NCI-H1092 treated with DMSO at 0.1 percent for 48 hours (cell line): ENCODE measurements at regions not wholly inside any gene's neighbourhood (a gene's known extent, or its start where the extent isn't known, plus 50 kb on each side); places are given as distances from the start of the nearest gene placed in this dataset.
A peak's percentile ranks its signal among the peaks of the same experiment; 100 is the strongest.
"Not testable (repeated sequence)": the region's sequence is repeated elsewhere in the genome, so short reads cannot be mapped to it uniquely, and the experiment has no call there.

Experiments
- DNase-seq: peaks from one replicate; lab custom pipeline; 2025; lab: John Stamatoyannopoulos, UW

DNA sequence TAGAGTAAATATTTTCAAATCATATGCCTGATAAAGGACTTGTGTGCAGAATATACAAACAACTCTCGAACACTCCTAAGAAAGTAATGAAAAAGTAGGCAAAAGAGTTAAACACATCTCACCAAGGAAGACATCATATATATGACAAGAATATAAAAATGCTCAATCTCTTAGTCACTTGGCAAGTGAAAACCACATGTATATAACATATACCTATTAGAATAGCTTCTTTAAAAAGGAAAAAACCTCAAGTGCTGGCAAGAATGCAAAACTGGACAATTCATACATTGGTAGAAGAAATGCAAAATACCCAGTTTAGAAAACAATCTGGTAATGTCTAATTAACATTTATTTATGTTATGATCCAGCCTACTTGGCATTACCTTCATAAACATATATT is 146.6 kb upstream of the DGKB start:
- no peak for DNase-seq

DNA sequence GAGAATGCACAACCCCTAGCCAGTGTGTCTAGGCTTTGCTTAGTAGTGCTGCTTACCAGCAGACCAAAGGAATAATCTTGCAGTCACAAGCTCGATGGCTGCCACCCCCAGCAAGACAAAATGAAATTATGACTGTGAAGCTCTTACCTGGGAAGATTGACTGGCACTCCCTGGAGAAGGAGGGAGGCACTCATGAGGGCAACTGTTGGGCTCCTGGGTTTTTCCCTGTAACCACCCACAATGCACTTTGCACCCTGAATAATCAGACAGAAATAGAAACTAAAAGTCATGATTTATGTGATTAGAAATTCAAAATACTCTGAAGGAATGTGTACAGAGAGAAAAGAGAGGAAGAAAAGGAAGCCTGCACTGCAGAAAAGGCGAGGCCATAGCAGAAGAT is 144.3 kb upstream of the DGKB start:
- DNase-seq: no peak

DNA sequence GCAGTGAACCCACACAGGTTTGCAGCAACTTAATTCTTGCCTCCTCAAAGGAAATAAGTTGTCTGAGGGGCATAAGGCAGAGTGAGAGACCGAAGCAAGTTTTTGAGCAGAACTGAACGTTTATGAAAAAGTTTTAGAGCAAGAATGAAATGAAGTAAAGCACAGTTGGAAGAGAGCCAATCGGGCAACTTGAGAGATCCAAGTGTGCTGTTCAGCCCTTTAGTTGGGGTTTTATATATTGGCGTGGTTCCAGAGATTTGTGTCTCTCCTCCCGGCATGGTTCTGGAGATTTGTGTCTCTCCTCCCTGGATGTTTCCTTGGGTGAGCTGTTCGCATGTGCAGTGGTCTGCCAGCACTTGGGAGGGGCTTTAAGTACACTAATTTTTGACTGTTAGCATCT is 141.4 kb upstream of the DGKB start:
- DNase-seq: no peak

DNA sequence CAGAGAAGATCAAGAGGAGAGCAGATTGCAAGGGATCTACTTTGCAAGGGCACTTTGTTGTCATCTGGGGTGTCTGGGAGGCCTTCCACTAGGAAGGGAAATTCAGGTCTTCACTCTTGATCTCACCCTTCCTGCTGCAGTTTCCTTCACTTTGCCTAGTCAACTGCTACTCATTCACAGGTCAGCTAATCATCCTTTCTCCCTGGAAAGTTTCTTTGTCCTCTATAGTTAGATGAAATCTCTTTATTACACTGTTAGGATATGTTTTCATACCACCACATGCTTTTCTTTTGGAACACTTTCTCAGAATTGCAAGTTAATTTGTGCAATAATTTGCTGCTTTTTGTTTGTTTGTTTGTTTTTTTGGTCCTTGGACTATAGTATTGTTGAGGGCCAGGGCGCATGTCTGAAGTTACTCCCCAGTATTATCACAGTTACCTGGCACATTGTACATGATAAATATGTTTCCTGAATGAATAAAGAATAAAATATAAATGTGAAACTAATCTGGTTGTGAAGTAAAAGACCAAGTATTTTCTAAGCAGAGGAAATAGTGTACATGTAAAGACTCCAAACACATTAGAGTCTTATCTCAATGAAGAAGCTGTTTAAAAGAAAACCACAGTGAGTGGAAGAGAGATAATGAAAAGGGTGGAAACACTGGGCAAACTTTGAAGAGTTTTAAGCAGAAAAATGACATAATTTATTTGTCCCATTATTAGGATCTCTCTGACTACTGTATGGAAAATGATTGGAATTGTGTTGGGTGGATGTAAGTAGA is 139.9 kb upstream of the DGKB start:
- DNase-seq: no peak

DNA sequence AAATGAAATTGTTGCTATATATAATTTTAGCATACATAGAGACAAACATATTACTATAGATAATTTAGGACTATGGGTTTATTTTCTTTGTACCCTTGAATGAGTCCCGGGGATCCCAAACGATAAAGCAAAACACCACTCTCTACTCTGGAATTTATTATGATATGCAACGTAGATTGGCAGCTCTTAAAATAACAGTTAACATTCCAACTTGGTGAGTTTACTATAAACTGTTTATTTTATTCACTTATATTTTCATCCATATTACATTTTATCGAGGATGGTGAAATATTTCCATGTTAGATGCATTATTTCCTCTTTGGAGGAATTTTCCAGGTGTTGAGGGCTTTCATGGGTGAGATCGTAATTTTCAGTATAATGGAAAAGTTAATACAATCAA is 138.7 kb upstream of the DGKB start:
- DNase-seq: no peak

DNA sequence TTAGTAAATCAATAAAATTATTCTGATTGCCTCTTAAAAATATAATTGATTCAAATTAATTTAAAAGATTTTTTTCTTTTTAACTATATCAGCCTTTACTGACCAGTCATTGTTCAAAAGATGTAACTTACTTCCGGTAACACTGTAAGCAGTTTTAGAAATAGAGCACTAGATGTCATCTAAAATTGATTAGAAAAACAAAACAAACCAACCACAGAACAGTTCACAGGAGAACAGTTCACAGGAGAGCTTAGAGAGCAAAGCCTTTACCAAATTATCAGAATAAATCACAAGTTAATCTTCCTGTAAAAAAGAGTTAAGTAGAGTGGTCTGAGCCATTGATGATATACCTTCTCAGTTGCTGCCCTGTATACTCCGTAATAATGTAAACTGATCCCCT is 133.3 kb upstream of the DGKB start:
- no peak for DNase-seq

DNA sequence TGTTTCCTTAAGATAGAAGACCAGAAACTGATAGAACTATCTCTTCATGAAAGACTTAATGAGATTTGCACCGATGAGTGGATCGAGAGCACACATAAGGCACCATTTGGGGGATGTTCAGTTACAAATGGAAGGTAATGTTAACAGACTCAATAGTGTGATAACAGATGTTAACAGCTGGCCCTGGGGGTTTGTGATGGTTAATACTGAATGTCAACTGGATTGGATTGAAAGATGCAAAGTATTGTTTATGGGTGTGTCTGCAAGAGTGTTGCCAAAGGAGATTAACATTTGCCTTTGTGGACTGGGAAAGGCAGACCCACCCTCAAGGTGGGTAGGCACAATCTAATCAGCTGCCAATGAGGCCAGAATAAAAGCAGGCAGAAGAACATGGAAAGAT is 130.5 kb upstream of the DGKB start:
- DNase-seq: no peak

DNA sequence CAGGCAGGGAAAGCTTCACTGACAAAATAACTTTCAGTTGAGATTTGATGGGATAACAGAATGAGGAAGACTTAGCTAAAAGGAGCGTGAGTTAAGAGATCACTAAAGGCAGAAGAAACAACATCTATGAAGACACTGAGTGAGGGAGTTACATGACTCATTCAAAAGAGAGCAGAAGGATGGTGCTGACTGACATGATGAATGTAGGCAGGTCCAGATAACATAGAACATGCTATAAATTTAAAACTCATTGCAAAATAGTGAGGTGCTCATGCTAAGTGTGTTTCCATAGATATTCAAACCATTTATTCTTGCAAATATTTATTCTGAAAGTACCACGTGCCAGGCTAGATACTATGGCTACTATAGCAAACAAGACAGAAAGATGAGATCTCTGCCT is 116.4 kb upstream of the DGKB start:
- DNase-seq: no peak

DNA sequence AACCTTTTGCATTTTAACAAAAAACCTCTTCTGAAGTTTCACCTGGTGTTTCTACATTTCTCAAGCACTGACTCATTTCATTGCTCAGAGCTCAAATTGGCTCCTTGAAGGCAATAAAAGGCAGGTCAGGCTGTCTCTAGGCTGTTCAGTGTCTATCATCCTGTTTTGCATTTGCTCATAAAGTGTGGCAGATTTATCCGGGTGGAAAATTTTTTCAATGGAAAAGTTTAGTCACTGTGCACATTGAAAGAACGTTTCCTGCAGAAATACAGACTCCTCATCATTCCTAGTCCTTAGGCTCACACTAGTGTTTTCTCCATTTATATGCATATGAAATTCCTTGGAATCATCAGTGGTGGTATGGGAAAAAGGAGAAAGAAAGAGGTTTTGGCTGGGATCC is 114.2 kb upstream of the DGKB start:
- no peak for DNase-seq

DNA sequence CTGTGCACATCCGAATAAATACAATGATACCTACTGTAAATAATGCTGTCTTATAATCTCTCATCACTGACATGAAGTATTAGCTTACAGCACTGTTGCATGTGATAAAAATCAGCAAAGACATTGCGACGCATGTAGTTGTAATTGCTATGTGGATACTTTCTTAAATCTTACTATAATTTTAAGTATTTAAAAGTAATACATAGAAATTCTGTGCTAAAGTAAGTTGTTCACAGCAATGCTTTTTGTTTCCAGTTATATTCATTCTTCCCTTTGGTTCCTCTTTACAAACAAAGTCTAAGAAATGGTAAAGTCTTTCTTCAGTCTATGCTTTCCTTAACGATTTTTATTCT is 113.7 kb upstream of the DGKB start:
- DNase-seq: no peak

DNA sequence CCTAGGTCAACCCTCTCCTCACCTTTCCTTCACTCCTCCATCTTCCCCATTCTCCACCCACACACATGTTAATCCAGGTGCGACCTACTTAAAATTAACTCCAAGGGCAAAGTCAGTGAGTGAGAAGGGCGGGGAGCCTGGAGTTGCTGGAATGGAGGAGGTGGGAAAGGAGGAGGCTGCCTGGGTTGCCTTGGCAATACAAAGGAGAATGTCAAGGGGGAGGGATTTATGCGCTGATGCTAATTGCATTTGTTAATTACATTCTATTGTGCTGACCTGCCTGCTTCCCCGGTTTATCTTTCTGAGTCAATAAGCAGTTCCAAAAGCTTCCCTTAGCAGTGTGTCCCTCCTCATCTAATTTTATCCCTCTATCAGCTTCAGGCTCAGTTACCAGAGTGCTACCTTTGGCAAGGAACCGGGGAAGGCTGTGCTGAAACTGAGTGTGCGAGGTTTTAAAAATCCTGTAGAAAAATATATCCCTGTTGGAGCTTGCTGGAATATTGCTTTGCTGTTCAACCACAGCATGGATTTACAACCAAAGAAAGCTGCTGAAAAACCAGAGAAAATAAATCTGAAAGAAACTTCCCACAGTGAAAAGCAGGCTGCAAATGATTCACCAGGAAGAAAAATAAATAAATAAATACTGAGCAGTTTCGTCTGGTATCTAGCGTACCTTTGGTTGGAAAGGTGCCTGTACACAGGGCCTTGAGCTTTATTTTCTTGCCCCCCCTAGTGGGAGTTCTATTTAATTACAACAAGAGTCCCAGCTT is 113.2 kb upstream of the DGKB start:
- peak; percentile 96 for DNase-seq

DNA sequence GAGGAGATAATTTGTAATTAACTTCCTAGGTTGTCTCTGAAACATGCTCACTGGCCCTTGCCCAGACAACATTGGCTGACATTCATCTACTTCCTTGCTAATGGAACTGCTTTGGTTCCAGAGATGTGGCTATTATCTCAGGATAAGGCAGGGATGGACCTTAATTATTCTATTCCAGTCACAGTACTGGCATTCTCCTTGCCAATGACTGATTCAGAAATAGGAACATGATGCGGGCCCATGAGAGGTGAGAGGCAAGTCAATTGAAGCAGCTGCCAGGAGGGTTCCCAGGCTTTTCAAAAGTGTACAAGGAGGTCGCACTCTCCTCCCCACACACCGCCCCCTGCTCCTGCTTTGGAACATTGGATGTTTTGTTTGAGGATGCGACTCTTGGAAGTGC is 109.6 kb upstream of the DGKB start:
- no peak for DNase-seq

DNA sequence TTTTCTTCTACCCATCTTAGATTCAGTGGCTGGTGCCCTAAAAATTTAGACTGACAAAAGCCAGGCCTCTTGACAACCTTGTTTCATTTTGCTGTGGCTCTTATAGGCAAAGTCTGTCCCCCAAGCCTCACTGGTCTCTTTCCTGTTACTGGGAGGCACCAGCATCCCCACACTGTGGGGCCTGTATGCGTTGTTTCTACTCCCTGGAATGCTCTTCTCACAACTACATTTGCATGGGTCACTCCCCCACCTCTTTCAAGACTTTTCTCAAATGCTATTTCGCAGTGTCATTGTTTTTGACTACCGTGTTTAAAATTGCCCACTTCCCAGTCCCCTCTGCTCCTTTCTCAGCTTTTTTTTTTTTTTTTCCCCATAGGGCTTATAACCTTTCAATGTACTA is 108.7 kb upstream of the DGKB start:
- DNase-seq: no peak

DNA sequence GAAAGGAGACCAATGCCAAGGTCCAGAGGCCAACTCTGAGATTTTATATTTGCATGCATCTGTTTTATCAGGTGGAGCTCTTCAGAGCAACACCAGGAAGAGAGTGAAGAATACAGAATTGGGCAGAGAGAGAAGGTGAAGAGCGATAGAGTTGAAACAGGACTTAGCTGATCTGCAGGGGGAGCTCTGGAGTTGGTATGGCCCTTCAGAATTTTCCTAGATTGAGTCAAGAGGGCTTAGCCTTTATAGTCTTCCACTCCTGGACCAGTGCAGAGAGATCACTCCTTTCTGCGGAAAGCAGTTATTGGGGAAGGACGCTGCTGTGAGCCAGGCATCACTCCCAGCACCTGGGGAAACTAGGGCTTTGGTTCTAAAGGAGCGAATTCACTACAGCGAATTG is 105.0 kb upstream of the DGKB start:
- DNase-seq: peak; percentile 46

DNA sequence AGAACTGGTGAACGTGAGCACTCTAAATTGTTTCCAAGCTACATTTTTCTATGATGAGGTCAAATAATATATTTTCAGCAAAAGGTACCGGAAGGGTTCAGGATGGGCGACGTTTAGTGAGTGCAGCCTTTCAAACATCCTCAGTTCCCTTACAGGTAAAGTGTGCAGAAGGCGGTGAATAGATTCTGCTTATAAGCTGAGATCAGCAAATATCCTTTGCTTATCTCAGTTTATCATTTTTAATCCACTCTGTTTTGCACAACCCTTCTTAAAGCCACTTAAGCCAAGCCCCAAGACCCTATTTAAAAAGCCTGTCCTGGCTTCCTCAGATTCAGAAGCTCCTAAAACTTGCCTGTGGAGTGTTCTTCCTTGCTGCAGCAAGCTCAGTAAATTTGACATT is 103.1 kb upstream of the DGKB start:
- no peak for DNase-seq

DNA sequence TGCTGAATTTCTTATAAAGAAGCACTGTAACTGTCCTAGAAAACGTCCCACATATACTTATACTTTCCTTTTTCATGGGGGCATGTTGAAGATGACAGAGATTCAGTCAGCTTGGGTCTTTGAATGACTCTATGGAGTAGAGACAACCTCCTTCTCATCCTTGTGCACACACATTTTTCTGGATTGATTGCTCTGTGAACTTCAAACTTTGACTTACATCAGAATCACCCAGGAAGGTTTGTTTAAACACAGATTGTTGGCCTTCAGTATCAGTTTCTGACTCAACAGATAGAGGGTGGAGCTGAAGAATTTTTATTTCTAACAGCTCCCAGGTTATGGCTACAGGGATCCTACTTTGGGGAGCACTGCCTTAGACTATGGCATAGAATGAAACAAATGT is 97.6 kb upstream of the DGKB start:
- no peak for DNase-seq

DNA sequence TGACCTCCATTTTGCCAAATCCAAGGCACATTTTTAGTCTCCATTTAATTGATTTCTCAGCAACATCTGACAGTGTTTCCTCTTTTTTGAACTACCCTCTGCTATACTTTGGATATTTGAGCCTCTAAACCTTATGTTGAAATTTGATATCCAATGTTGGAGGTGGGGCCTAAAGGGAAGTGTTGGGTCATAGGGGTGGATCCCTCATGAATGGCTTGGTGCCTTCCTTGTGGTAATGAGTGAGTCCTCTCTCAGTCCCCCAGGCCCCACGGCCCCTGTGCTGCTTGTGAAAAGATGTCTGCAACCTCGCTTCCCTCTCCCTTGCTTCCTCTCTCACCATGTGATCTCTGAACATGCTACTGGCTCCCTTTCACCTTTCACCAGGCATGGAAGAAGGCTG is 96.8 kb upstream of the DGKB start:
- DNase-seq: no peak

DNA sequence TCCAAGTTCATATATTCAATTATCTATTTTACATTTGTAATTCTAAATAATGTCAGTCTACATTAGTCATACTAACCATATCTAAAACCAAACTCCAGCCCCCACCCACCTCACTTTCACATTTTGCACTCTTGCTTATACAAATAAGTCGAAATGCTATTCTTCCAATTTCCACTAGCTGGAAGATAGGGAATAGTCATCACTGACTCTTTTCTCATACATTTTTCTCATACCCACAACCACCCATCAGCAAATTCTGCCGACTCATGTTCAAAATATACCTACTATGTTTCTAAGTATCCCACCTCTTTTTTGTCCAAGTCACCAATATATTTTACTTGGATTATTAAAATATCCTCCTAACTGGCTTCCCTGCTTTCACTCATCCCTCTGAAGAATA is 93.2 kb upstream of the DGKB start:
- no peak for DNase-seq

DNA sequence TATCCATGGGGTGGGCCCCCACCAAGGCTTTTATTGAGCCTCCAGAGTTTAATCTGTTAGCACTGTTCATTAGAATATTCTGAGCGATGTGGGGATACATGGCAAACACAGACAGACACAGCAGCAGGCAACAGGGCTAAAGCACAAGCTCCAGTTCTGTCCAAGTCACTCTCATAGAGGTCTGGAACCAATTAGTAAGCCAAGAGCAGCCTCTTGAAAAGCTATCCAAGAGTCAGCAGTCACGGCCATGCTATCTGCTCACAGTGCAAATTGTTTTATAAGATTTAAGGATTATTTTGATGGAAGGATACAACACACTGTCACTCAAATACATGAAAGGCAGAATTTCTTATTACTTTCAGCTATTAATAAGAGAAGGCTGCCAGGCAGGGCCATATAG is 86.4 kb upstream of the DGKB start:
- no peak for DNase-seq

DNA sequence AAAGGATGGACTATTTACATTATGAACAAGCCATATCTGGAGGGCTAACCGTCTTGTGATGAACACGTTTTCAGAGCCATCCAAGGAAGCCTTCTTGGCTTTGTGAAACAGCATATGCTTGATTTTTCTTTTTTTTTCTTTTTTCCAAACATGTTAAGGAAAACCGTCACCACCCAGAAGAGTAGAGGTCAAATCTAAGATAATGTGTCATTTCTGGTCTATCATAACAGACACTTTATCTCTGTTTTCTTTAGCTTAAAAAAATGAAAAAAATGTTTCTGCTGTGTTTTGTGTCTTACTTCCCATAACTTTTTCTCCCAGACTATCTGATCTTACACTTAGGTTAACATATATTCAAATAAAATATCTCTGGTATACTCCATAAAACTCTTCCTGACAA is 76.1 kb upstream of the DGKB start:
- DNase-seq: no peak

DNA sequence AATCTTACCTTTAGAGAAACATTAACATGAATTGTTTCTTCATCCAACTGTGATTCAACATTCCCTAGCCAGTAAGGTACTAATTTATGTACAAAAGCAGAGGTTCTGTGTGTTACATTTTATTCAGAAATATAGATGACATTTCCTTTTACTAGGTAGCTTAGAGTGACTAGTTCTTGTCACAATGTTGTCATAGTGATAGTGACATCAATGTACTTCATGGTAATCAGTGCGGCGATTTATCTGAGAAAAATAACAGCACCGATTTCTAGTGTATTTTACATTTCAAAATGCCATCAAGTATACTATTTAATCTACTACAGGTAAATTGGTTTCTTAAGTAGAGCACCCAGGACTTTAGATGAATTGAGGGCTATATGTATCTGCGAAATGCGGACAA is 72.1 kb upstream of the DGKB start:
- no peak for DNase-seq

DNA sequence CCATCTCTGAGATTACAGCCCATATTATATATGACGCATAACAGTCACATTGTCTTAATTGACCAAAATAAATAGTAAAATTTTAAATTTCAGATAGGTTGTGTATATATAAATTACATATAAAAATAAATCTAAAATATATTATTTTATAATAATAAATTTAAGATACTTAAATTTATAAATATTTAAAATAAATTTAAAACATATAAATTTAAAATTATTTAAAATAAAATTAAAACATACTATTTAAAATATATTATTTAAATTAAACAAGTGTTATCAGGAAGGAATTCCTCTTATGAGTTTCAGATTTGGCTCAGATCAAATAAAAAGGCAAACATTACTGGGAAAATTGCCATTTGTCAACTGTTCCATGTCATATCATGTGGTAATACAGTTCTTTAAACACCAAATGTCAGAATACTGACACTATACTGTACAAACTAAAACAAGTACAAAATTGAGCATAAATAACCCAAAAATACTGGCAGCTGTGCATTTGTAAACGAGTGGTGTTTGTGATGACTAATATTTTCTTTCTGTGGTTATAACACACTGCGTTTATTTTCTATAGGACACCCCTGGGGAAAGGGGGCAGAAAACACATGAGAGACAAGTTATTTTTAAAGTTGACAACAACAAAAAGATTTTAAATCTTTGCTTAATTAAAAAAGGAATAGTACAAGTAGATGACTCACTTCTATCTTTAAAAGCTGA is 71.3 kb upstream of the DGKB start:
- DNase-seq: no peak

DNA sequence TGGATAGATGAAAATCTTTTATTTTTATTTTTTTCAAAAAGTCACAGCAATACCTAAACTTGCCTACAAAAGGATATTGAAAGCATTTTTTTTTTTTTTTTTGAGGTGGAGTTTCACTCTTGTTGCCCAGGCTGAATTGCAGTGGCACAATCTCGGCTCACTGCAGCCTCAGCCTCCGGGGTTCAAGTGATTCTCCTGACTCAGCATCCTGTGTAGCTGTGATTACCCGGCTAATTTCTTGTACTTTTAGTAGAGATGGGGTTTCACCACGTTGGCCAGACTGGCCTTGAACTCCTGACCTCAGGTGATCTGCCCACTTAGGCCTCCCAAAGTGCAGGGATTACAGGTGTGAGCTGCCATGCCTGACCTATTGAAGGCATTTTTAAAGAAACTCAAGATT is 69.1 kb upstream of the DGKB start:
- DNase-seq: not testable (repeated sequence)
